ENCODE measurements at regions not wholly inside any gene's neighbourhood (a gene's known extent, or its start where the extent isn't known, plus 50 kb on each side); places are given as distances from the start of the nearest gene placed in this dataset.

- no peak for DNase-seq
Measured at GRCh38 chr6:126419901-126420300, 80.0 kb downstream of the CENPW start.

- no peak for DNase-seq
Measured at GRCh38 chr6:126422912-126423311, 83.0 kb downstream of the CENPW start.

GRCh38 chr6:126427713-126428112, 87.8 kb downstream of the CENPW start:
- no peak for DNase-seq

GRCh38 chr6:126429866-126430265, 90.0 kb downstream of the CENPW start:
- no peak for DNase-seq

- no peak for DNase-seq
Measured at GRCh38 chr6:126432564-126432963, 92.6 kb downstream of the CENPW start.

GRCh38 chr6:126433927-126434326, 94.0 kb downstream of the CENPW start:
- DNase-seq = no peak

GRCh38 chr6:126437205-126437604, 97.3 kb downstream of the CENPW start:
- DNase-seq = no peak

- DNase-seq = no peak
Measured at GRCh38 chr6:126439040-126439439, 99.1 kb downstream of the CENPW start.

- DNase-seq = no peak
Measured at GRCh38 chr6:126440923-126441322, 101.0 kb downstream of the CENPW start.

- DNase-seq = no peak
Measured at GRCh38 chr6:126444659-126445273, 104.9 kb downstream of the CENPW start.

GRCh38 chr6:126446248-126446647, 106.3 kb downstream of the CENPW start:
- no peak for DNase-seq

GRCh38 chr6:126447367-126447766, 107.5 kb downstream of the CENPW start:
- no peak for DNase-seq

- no peak for DNase-seq
Measured at GRCh38 chr6:126461045-126461444, 121.1 kb downstream of the CENPW start.

GRCh38 chr6:126464245-126464644, 124.3 kb downstream of the CENPW start:
- DNase-seq = no peak

GRCh38 chr6:126475449-126475848, 135.5 kb downstream of the CENPW start:
- DNase-seq = no peak

- DNase-seq = no peak
Measured at GRCh38 chr6:126477678-126478077, 137.8 kb downstream of the CENPW start.

GRCh38 chr6:126480268-126480667, 140.4 kb downstream of the CENPW start:
- DNase-seq = no peak

- no peak for DNase-seq
Measured at GRCh38 chr6:126481319-126481718, 141.4 kb downstream of the CENPW start.

GRCh38 chr6:126504792-126505191, 164.9 kb downstream of the CENPW start:
- no peak for DNase-seq

- DNase-seq = no peak
Measured at GRCh38 chr6:126513198-126513597, 173.3 kb downstream of the CENPW start.

- no peak for DNase-seq
Measured at GRCh38 chr6:126516411-126516810, 176.5 kb downstream of the CENPW start.

- no peak for DNase-seq
Measured at GRCh38 chr6:126524811-126525326, 185.0 kb downstream of the CENPW start.

- no peak for DNase-seq
Measured at GRCh38 chr6:126526547-126526946, 186.6 kb downstream of the CENPW start.

- no peak for DNase-seq
Measured at GRCh38 chr6:126526996-126527606, 187.2 kb downstream of the CENPW start.
